ENCODE measurements at regions not wholly inside any gene's neighbourhood (a gene's known extent, or its start where the extent isn't known, plus 50 kb on each side); places are given as distances from the start of the nearest gene placed in this dataset.

DNA sequence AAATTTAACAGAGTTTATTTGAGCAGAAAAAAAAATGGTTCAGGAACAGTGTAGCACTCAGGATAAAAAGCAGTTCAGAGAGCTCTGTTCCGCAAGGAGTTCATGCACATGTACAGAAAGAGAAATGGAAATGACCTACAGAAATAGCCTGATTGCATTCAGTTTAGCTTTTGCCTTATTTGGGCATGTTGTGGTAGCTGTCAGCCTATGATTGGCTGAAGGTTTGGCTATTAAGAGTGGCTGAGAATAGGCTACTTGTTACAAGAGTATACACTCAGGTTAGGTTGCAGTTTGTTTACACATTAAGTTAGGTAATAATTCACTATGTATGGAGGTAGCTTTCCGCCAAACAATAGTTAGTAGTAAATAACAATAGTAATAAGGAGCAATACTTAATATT, 511.0 kb upstream of the TMPRSS15 start:
- H3K4me3 Mint-ChIP-seq = no peak overlapping the region
- H3K27me3 Mint-ChIP-seq (ENCODE audit: insufficient read depth) = no peaks in the 10 kb centered on the region
- H3K36me3 Mint-ChIP-seq (ENCODE audit: low read depth) = no peaks in the 10 kb centered on the region; the same call in 1 of the 2 replicates
- TF ChIP-seq, protein P1, sequence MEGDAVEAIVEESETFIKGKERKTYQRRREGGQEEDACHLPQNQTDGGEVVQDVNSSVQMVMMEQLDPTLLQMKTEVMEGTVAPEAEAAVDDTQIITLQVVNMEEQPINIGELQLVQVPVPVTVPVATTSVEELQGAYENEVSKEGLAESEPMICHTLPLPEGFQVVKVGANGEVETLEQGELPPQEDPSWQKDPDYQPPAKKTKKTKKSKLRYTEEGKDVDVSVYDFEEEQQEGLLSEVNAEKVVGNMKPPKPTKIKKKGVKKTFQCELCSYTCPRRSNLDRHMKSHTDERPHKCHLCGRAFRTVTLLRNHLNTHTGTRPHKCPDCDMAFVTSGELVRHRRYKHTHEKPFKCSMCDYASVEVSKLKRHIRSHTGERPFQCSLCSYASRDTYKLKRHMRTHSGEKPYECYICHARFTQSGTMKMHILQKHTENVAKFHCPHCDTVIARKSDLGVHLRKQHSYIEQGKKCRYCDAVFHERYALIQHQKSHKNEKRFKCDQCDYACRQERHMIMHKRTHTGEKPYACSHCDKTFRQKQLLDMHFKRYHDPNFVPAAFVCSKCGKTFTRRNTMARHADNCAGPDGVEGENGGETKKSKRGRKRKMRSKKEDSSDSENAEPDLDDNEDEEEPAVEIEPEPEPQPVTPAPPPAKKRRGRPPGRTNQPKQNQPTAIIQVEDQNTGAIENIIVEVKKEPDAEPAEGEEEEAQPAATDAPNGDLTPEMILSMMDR (IDR thresholded peaks at IDR 0.05) = no peak
- no peak overlapping the region for H3K27ac Mint-ChIP-seq
- H3K9me3 Mint-ChIP-seq = peaks cover 53% of the 10 kb centered on the region
- DNase-seq = no peak
- H3K4me1 Mint-ChIP-seq (ENCODE audit: low read depth) = no peaks in the 10 kb centered on the region

DNA sequence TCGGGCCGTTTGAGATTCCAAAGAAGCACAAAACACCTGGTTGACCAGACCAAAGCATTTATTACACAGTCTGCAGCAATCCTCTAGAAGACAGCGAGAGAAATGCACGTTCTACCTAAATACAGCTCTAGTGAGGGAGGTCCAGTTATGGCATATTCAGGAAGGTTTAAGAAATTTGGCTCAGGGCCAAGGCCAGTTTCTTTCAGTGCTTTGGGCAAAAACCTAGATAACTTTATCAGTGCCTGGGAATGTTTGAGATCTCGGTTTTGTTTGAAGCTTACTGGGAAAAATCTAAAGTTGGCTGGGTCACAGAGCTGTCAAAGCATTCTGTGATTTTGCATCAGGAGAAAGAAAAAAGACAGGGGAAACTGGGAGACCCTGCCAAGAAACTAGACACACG, 514.0 kb upstream of the TMPRSS15 start:
- Mint-ChIP-seq H3K4me3 (no peak overlapping the region), H3K36me3 (ENCODE audit: low read depth) (no peaks in the 10 kb centered on the region; the same call in 1 of the 2 replicates), H3K9me3 (peaks cover 53% of the 10 kb centered on the region), H3K27ac (no peak overlapping the region), H3K4me1 (ENCODE audit: low read depth) (no peaks in the 10 kb centered on the region), H3K27me3 (ENCODE audit: insufficient read depth) (no peaks in the 10 kb centered on the region; the same call in 1 of the 2 replicates)
- no peak for DNase-seq
- TF ChIP-seq, protein P1 (IDR thresholded peaks at IDR 0.05) = no peak

DNA sequence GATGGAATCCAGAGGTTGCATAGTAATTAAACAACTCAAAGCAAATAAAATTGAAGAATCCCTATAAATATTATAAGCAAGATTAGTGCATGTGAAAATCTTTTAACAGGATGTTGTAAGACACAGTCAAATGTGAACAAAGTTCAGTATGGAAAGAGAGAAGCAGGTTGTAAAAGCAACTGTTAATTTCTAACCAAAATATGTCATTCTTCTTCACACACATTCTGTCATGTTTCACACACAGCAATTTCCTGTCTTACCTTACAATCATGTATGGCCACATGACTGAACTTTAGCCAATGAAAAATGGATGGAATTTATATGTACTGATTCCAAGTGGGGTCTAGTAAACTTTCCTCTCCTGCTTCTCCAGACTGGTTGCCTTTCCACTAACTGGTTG, 527.7 kb upstream of the TMPRSS15 start:
- Mint-ChIP-seq H3K36me3 (ENCODE audit: low read depth) (no peaks in the 10 kb centered on the region), H3K4me3 (no peak overlapping the region), H3K27me3 (ENCODE audit: insufficient read depth) (no peaks in the 10 kb centered on the region), H3K27ac (no peak overlapping the region), H3K9me3 (peaks cover 39% of the 10 kb centered on the region), H3K4me1 (ENCODE audit: low read depth) (no peaks in the 10 kb centered on the region)
- TF ChIP-seq, protein P1 (IDR thresholded peaks at IDR 0.05) = no peak
- DNase-seq = no peak

DNA sequence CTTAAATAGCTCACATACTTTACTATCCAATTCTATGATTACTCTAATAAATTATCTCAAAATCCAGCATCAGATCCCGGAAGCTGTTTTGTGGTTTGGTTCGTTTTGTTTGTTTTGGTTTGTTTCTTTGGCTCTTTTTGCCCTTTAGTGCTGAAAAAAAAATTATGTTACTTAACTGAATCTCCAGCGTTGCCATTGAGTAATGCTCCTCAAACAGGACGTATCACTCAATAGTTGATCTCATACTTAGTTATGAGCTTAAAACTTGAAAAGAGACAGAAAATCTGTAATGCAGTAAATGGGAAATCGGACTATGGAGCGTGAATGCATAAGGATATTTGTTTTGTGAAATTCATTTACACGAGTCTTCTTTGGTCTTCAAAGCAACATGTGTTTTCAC, 533.8 kb upstream of the TMPRSS15 start:
- H3K36me3 Mint-ChIP-seq (ENCODE audit: low read depth) = no peaks in the 10 kb centered on the region
- no peak overlapping the region for H3K4me3 Mint-ChIP-seq
- no peaks in the 10 kb centered on the region for H3K4me1 Mint-ChIP-seq (ENCODE audit: low read depth)
- no peak overlapping the region for H3K27ac Mint-ChIP-seq
- TF ChIP-seq, protein P1 (IDR thresholded peaks at IDR 0.05) = no peak
- peaks cover 31% of the 10 kb centered on the region for H3K9me3 Mint-ChIP-seq
- no peak for DNase-seq
- H3K27me3 Mint-ChIP-seq (ENCODE audit: insufficient read depth) = no peaks in the 10 kb centered on the region

DNA sequence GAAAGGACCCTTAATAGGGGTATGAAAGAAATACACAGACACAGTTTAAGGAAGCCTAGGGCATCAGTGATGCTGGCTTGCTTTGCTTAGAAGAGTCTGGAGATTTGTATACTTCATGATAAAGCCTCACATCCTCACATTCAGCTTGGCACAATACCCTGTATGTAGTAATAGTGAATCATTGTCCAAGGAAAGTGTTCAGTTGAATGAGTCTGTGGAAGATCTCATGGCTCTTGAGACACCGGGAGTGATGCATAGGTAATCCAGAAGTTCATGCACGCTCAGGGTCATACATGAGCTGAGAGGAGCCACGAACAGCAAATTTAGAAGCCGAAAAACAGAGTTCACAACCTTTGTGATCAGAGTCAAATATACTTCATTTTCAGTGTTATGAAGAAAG, 537.2 kb upstream of the TMPRSS15 start:
- TF ChIP-seq, protein P1 (IDR thresholded peaks at IDR 0.05) = no peak
- no peak for DNase-seq
- no peak overlapping the region for H3K27ac Mint-ChIP-seq
- H3K36me3 Mint-ChIP-seq (ENCODE audit: low read depth) = no peaks in the 10 kb centered on the region
- H3K4me1 Mint-ChIP-seq (ENCODE audit: low read depth) = no peaks in the 10 kb centered on the region
- H3K4me3 Mint-ChIP-seq = no peak overlapping the region
- no peaks in the 10 kb centered on the region for H3K27me3 Mint-ChIP-seq (ENCODE audit: insufficient read depth)
- peaks cover 46% of the 10 kb centered on the region for H3K9me3 Mint-ChIP-seq

Measured in HFFc6 (cell line).